Cardiac muscle cell (in vitro differentiated cells and primary cell): ENCODE measurements at regions not wholly inside any gene's neighbourhood (a gene's known extent, or its start where the extent isn't known, plus 50 kb on each side); places are given as distances from the start of the nearest gene placed in this dataset.

Source experiments
- DNase-seq, 2 donors: peaks; one replicate each; pipeline versions ENCODE4 v3.0.0 to v3.0.0-alpha.2; 2010 to 2017; ENCODE audit warnings: low read depth in 1 of 2, low spot score in 1 of 2
- H3K27ac ChIP-seq: fragments of 200-600 bp; sonication (generic); 2 replicates; pipeline ENCODE4 v1.5.1; 2016
- H3K27me3 ChIP-seq: fragments of 200-600 bp; sonication (generic); 2 replicates; pipeline ENCODE4 v1.6.0; 2016; ENCODE audit warnings: control low read depth
- H3K36me3 ChIP-seq: fragments of 200-600 bp; sonication (generic); 2 replicates; pipeline ENCODE4 v1.5.1; 2016; ENCODE audit warnings: control low read depth
- H3K4me1 ChIP-seq: fragments of 200-600 bp; sonication (generic); 2 replicates; pipeline ENCODE4 v1.8.1; 2017; ENCODE audit warnings: low read depth, mild to moderate bottlenecking, mixed run types
- H3K4me3 ChIP-seq: fragments of 200-600 bp; sonication (generic); 2 replicates; pipeline ENCODE4 v1.5.1; 2016; ENCODE audit warnings: mild to moderate bottlenecking
- H3K9me3 ChIP-seq: fragments of 200-600 bp; sonication (generic); 2 replicates; pipeline ENCODE4 v1.5.1; 2017; ENCODE audit warnings: low read depth, mild to moderate bottlenecking, control low read depth
- CTCF ChIP-seq: IDR thresholded peaks from 2 replicates; pipeline ENCODE4 v1.5.1; 2012; ENCODE audit warnings: low read depth, mild to moderate bottlenecking, low read length

DNA sequence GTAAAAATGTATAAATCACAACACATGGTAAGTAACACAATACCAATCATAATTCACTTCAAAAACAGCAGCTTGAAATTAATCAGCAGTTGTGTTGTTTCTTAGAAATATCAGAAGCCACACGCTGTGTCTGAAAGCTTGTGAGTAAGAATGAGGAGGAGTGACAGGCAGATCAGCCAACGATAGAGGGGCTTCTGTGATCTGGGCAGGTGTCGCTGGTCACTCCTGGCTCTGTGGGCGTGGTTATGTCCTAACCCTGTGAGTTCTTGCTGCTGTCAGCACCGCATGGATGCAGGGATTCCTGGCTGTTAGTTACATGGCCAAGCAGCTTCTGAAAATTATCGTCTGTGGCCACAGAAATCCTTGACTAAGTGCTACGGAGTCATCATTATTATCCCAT lies 123.4 kb downstream of the SLC25A47 start:
- no peaks in the 10 kb centered on the region for H3K27me3 ChIP-seq
- TF ChIP-seq CTCF = no peak
- H3K4me3 ChIP-seq = no peak overlapping the region
- DNase-seq = peak in 1 of 2 donors; percentile 35
- H3K36me3 ChIP-seq = no peaks in the 10 kb centered on the region
- H3K27ac ChIP-seq = no peak overlapping the region
- no peaks in the 10 kb centered on the region for H3K9me3 ChIP-seq
- H3K4me1 ChIP-seq = no peaks in the 10 kb centered on the region

DNA sequence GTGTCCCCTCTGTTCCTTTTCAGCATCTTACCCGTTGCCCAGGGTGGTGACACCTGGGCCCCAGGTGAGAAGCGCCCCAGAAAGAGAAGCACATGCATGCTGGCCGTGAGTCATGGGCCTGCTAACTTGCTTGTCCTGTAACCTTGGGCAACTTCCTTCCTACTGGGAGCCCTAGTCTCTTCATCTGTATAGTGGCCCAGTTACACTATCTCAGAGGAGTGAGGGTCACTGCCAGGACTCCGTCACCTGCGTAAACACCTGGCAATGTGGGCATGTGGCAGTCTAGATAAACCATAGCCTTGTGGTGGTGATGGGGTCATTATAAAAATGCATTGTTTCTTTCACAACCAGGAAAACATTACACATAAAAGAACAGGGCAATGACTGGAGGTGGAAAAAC lies 125.2 kb downstream of the SLC25A47 start:
- TF ChIP-seq CTCF = no peak
- Histone ChIP-seq H3K36me3 (no peaks in the 10 kb centered on the region), H3K27ac (no peak overlapping the region), H3K9me3 (no peaks in the 10 kb centered on the region), H3K4me3 (no peak overlapping the region), H3K4me1 (no peaks in the 10 kb centered on the region), H3K27me3 (no peaks in the 10 kb centered on the region)
- no peak for DNase-seq

GRCh38 chr14:100449225-100449987 lies 126.3 kb downstream of the SLC25A47 start:
- no peak overlapping the region for H3K4me3 ChIP-seq
- TF ChIP-seq CTCF = no peak
- DNase-seq = no peak
- H3K27ac ChIP-seq = no peak overlapping the region
- no peaks in the 10 kb centered on the region for H3K4me1 ChIP-seq
- H3K9me3 ChIP-seq = no peaks in the 10 kb centered on the region
- H3K27me3 ChIP-seq = no peaks in the 10 kb centered on the region
- no peaks in the 10 kb centered on the region for H3K36me3 ChIP-seq

DNA sequence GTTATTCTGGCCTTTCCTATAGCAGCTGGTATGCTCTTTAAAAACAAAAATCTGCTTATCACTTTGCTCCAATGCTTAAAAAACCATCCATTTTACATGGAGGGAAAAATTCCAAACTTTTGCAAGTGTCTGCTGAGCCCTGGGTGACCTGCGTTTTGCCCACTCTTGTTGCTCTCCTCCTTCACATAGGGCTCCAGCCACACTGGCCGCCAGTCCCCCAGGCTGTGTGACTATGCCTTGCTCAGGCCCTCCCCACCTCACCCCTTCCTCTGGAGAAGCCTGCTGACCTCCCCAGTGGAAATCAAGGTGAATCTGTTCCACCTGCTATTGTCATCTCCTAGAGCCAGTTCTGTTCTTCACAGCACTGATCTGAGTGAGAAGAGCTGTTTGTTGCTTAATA lies 126.9 kb downstream of the SLC25A47 start:
- H3K36me3 ChIP-seq = no peaks in the 10 kb centered on the region
- no peak overlapping the region for H3K27ac ChIP-seq
- no peaks in the 10 kb centered on the region for H3K9me3 ChIP-seq
- no peaks in the 10 kb centered on the region for H3K4me1 ChIP-seq
- DNase-seq = no peak
- no peak overlapping the region for H3K4me3 ChIP-seq
- H3K27me3 ChIP-seq = no peaks in the 10 kb centered on the region
- TF ChIP-seq CTCF = no peak

DNA sequence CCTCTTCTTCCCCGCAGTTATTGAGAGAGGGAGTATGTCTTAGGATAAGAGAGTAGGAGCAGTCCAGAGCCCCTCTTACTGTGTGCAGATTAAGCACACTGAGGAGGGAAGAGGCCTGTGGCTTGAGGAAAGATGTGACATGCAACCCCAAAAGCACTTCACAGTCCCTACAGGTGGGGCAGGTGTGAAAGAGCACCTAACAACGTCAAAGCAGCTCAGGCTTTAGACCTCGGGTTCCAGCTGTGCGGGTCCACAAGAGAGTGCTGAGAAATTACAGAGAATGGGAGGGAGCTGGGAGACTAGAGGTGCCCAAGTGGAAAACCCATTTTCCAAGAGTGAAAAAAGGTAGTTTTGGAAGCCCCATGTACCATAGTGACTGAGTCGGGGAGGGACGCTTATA lies 127.6 kb downstream of the SLC25A47 start:
- Histone ChIP-seq H3K36me3 (no peaks in the 10 kb centered on the region), H3K27ac (no peak overlapping the region), H3K27me3 (no peaks in the 10 kb centered on the region), H3K4me1 (no peaks in the 10 kb centered on the region), H3K9me3 (no peaks in the 10 kb centered on the region), H3K4me3 (no peak overlapping the region)
- no peak for DNase-seq
- no peak for TF ChIP-seq CTCF
